Activated CD4-positive, alpha-beta T cell treated with anti-CD3 and anti-CD28 coated beads, Interleukin-2, Interleukin-4, amounts not matched to agents 100 ng/mL and 50 ng/mL, durations not matched to agents 16 hours and 8 hours (primary cell): ENCODE measurements at regions not wholly inside any gene's neighbourhood (a gene's known extent, or its start where the extent isn't known, plus 50 kb on each side); places are given as distances from the start of the nearest gene placed in this dataset.

ENCODE experiments used
- DNase-seq: peaks from one replicate; pipeline ENCODE4 v3.0.0-alpha.2; 2020; ENCODE audit warnings: low spot score

GRCh38 chr16:85390511-85391174 is 222.5 kb upstream of the GSE1 start:
- no peak for DNase-seq

- no peak for DNase-seq
These were observed 221.9 kb upstream of the GSE1 start for GRCh38 chr16:85391175-85391707.

- DNase-seq, result no peak
These were observed 221.1 kb upstream of the GSE1 start for GRCh38 chr16:85391769-85392583.

GRCh38 chr16:85392756-85393673 is 220.1 kb upstream of the GSE1 start:
- no peak for DNase-seq

- DNase-seq, result peak; percentile 45
These were observed 219.3 kb upstream of the GSE1 start for GRCh38 chr16:85393674-85394451.

GRCh38 chr16:85394456-85395206 is 218.5 kb upstream of the GSE1 start:
- DNase-seq, result no peak

- DNase-seq, result no peak
These were observed 217.8 kb upstream of the GSE1 start for GRCh38 chr16:85395207-85395912.

- DNase-seq, result no peak
These were observed 216.9 kb upstream of the GSE1 start for GRCh38 chr16:85395913-85396878.

- no peak for DNase-seq
These were observed 215.9 kb upstream of the GSE1 start for GRCh38 chr16:85396879-85397871.

- no peak for DNase-seq
These were observed 215.1 kb upstream of the GSE1 start for GRCh38 chr16:85398050-85398451.

- no peak for DNase-seq
These were observed 214.2 kb upstream of the GSE1 start for GRCh38 chr16:85398688-85399582.

- no peak for DNase-seq
These were observed 213.4 kb upstream of the GSE1 start for GRCh38 chr16:85399583-85400284.

- no peak for DNase-seq
These were observed 212.6 kb upstream of the GSE1 start for GRCh38 chr16:85400305-85401205.

GRCh38 chr16:85401370-85401916 is 211.7 kb upstream of the GSE1 start:
- no peak for DNase-seq
